Heart left ventricle (tissue), 16 donors: ENCODE measurements at regions not wholly inside any gene's neighbourhood (a gene's known extent, or its start where the extent isn't known, plus 50 kb on each side); places are given as distances from the start of the nearest gene placed in this dataset.

Experiments used
- ATAC-seq, 4 donors: fragments of 200-7000 bp; cut with Tn5 transposase; one replicate each; pipeline ENCODE4 v1.9.1; 2020 to 2022; ENCODE audit warnings: moderate library complexity in 4 of 4, mild to moderate bottlenecking in 3 of 4, moderate number of reproducible peaks in 1 of 4
- DNase-seq, 5 donors: peaks; one replicate each; pipeline ENCODE4 v3.0.0-alpha.2; 2020
- H3K27ac ChIP-seq, 12 donors: fragments of 200-600 bp; sonication (generic) in 4 of 12; one replicate each; pipeline versions ENCODE4 v1.5.0 to v1.8.0; 2016 to 2022; ENCODE audit warnings: mild to moderate bottlenecking in 2 of 12
- H3K27me3 ChIP-seq, 9 donors: fragments of 200-600 bp; sonication (generic) in 2 of 9; one replicate each; pipeline versions ENCODE4 v1.5.1 to v1.8.0; 2016 to 2022; ENCODE audit warnings: mild to moderate bottlenecking in 3 of 9
- H3K36me3 ChIP-seq, 9 donors: fragments of 200-600 bp; sonication (generic) in 2 of 9; one replicate each; pipeline versions ENCODE4 v1.5.0 to v1.8.0; 2018 to 2022; ENCODE audit warnings: mild to moderate bottlenecking in 2 of 9
- H3K4me1 ChIP-seq, 12 donors: fragments of 200-600 bp; sonication (generic) in 4 of 12; one replicate each; pipeline versions ENCODE4 v1.5.0 to v1.8.0; 2016 to 2022; ENCODE audit warnings: mild to moderate bottlenecking in 3 of 12
- H3K4me3 ChIP-seq, 12 donors: fragments of 200-600 bp; sonication (generic) in 4 of 12; one replicate each; pipeline versions ENCODE4 v1.5.0 to v1.8.0; 2017 to 2022; ENCODE audit warnings: mild to moderate bottlenecking in 9 of 12, moderate library complexity in 4 of 12
- H3K9me3 ChIP-seq, 12 donors: fragments of 200-600 bp; sonication (generic) in 4 of 12; one replicate each; pipeline versions ENCODE4 v1.5.0 to v1.8.0; 2016 to 2022; ENCODE audit warnings: mild to moderate bottlenecking in 1 of 12
- POLR2A ChIP-seq, 2 donors: fragments of 450-650 bp; IDR thresholded peaks; one replicate each; pipeline ENCODE4 v1.6.1; 2017; ENCODE audit warnings: antibody characterized with exemption in 2 of 2, mild to moderate bottlenecking in 2 of 2, moderate library complexity in 2 of 2
- WGBS, 4 donors: extraction: QIAGEN DNeasy Blood & Tissue Kit in 2 of 4; methylation state at CpG; one replicate each; pipeline versions ENCODE4 v1.1.5 to v1.1.7; 2013 to 2018; 5-methylcytosine and 5-hydroxymethylcytosine counted together
- intact Hi-C, 10 donors: fragments of 100-400 bp; cut with DNase I; formaldehyde crosslinking; loops; one replicate each; pipeline versions ENCODE4 v1.11.1 to v1.14.2; 2022
- TF ChIP-seq, protein P1 (sequence below), 12 donors: fragments of 200-600 bp; sonication (generic) in 4 of 12; IDR thresholded peaks; one replicate each; pipeline versions ENCODE4 v1.5.0 to v1.8.0; 2018 to 2022; ENCODE audit warnings: antibody characterized with exemption in 12 of 12, mild to moderate bottlenecking in 5 of 12
- donor health status: ischemic (EF 13 %, LVEDD 7.1; RV severe dilation, severe dysfunction).
- donor health status: healthy with polysubstance abuse.
- donor health status: DM: no; HTN: yes; CAD: no.
- donor health status: DM: no; HTN: no; CAD: no.
- donor health status: ischemic (EF 25% LVEDD 6.9; RV normal size, moderate dysfunction).
- donor health status: ischemic (EF 25% LVEDD 5.7; RV mildly dilated, moderate dysfunction).
- donor health status: healthy.
- donor health status: DM: yes; HTN: yes; CAD: no.
- donor health status: ischemic (EF 35%, LVEDD 5.7; RV mildly dilated, moderate dysfunction).
- donor health status: nonischemic (EF 11% LVEDD 7.7; RV severe dilation, severe dysfunction).
- donor health status: DM: yes; HTN: yes; CAD: no.
- donor health status: PGD.
- donor health status: ischemic (EF 29% LVEDD 5.4; RV normal size, mild dysfunction).
- donor health status: nonischemic (EF 23%, LVEDD 6.1; RV moderate dilation, normal function).

DNA sequence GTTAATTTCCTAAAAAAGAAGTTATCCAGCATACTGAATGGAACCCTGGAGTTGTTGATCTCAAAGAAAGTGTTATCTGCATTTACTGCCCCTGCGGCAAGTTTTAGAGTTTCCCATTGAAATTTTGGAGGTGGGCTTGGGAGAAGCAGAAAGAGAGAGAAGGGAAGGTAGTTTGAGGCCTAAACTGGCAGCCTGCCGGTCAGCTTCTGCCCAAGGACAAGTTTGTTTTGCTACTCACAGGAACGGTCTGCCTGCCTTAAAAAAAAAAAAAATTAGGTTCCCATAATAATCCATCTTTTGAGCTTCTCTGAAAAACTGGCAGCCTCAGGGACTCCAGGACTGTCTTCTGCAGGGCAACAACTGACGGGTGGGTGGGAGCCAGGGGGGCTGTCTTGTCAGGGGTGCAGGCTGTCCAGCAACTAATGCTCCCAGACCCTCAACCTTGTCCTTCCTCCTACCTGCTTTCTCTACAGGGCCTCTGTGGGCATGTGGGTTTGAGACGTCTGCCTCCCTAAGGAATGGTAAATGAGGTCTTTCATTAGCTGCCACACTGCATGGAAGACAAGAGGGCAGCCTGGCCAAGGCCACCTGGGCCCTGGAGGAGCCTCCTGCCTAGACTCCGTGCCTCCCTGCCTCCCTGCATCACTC lies 176.1 kb upstream of the KCNG1 start:
- DNase-seq, result no peak
- ATAC-seq, result no peak
- H3K9me3 ChIP-seq, result no peaks in the 10 kb centered on the region
- no peak overlapping the region for H3K4me3 ChIP-seq
- intact Hi-C loops, result loop anchor here in 1 of 10 donors (10.0 kb wide), 1 partner anchor 56 kb away; no protein-coding TSS in a partner anchor
- peaks cover 0 to 42% (median 4%) of the 10 kb centered on the region in 9 donors for H3K27me3 ChIP-seq
- no peaks in the 10 kb centered on the region for H3K4me1 ChIP-seq
- H3K36me3 ChIP-seq, result no peaks in the 10 kb centered on the region
- WGBS, 4 donors, result 78 to 82% (median 81%) methylated on average over 6 of the region's 6 CpGs
- H3K27ac ChIP-seq, result no peak overlapping the region
- TF ChIP-seq, protein P1, sequence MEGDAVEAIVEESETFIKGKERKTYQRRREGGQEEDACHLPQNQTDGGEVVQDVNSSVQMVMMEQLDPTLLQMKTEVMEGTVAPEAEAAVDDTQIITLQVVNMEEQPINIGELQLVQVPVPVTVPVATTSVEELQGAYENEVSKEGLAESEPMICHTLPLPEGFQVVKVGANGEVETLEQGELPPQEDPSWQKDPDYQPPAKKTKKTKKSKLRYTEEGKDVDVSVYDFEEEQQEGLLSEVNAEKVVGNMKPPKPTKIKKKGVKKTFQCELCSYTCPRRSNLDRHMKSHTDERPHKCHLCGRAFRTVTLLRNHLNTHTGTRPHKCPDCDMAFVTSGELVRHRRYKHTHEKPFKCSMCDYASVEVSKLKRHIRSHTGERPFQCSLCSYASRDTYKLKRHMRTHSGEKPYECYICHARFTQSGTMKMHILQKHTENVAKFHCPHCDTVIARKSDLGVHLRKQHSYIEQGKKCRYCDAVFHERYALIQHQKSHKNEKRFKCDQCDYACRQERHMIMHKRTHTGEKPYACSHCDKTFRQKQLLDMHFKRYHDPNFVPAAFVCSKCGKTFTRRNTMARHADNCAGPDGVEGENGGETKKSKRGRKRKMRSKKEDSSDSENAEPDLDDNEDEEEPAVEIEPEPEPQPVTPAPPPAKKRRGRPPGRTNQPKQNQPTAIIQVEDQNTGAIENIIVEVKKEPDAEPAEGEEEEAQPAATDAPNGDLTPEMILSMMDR (IDR thresholded peaks at IDR 0.05), result no peak
- TF ChIP-seq POLR2A (IDR thresholded peaks at IDR 0.05), result no peak

DNA sequence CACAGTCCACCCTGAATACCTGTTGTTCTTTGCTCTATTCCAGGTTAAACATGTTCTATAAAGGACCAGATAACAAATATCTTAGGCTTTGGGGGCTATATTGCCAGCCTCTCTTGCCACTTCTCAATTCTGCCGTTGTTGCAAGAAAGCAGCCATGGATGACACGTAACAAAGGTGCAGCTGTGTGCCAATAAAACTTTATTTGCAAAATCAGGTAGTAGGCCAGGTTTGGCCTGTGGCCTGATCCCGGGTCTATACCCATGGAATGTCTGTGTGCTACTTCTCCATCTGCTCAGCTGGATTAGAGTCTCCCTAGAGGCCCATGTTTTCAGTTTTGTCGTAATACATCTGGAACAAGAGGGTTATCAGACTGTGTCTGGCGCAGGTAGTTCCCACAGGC lies 175.3 kb upstream of the KCNG1 start:
- Histone ChIP-seq H3K27ac (no peak overlapping the region), H3K4me1 (no peaks in the 10 kb centered on the region), H3K4me3 (no peak overlapping the region), H3K36me3 (no peaks in the 10 kb centered on the region), H3K9me3 (no peaks in the 10 kb centered on the region), H3K27me3 (peaks cover 0 to 46% (median 4%) of the 10 kb centered on the region in 9 donors)
- ATAC-seq, result no peak
- intact Hi-C loops, result loop anchor here in 1 of 10 donors (10.0 kb wide), 1 partner anchor 57 kb away; no protein-coding TSS in a partner anchor
- WGBS, 4 donors, result 77 to 91% (median 81%) methylated on average over 5 of the region's 5 CpGs
- TF ChIP-seq, protein P1 (IDR thresholded peaks at IDR 0.05), result no peak
- TF ChIP-seq POLR2A (IDR thresholded peaks at IDR 0.05), result no peak
- no peak for DNase-seq

DNA sequence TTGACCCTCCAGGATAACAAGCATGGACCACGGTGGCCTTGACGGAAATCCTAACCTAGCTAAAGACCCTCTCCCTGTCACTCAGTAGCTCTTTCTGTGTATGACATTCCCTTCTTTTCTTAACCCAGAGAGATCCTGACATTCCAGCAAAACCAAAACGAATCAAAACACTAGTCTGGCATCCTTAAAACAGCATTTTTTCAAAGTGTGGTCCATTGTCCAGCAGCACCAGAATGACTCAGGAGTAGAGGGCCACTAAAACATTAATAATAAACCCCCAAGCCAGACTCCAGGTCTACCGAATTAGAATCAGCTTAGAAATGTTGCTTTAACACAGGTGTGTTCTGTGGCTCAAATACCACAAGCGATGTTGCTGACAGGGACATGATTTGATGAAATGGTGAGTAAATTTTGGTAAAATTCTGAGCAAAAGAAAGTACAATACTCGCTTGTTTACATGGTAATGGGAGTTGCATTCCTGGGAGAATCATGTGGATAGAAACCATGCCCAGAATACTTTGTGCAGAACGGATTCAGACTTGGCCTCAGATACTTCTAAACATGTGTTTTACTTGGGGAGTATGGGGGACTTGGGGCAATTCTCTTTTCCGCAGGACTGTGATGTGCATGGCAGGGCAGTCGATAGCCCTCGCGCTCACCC lies 174.2 kb upstream of the KCNG1 start:
- ATAC-seq, result no peak
- no peaks in the 10 kb centered on the region for H3K36me3 ChIP-seq
- no peak overlapping the region for H3K4me3 ChIP-seq
- intact Hi-C loops, result loop anchor here in 1 of 10 donors (10.0 kb wide), 1 partner anchor 58 kb away; no protein-coding TSS in a partner anchor
- TF ChIP-seq, protein P1 (IDR thresholded peaks at IDR 0.05), result no peak
- no peak for TF ChIP-seq POLR2A (IDR thresholded peaks at IDR 0.05)
- H3K27me3 ChIP-seq, result peaks cover 0 to 40% (median 4%) of the 10 kb centered on the region in 9 donors
- no peaks in the 10 kb centered on the region for H3K4me1 ChIP-seq
- no peak for DNase-seq
- no peaks in the 10 kb centered on the region for H3K9me3 ChIP-seq
- 77 to 80% (median 77%) methylated on average over 11 of the region's 11 CpGs for WGBS, 4 donors
- no peak overlapping the region for H3K27ac ChIP-seq

DNA sequence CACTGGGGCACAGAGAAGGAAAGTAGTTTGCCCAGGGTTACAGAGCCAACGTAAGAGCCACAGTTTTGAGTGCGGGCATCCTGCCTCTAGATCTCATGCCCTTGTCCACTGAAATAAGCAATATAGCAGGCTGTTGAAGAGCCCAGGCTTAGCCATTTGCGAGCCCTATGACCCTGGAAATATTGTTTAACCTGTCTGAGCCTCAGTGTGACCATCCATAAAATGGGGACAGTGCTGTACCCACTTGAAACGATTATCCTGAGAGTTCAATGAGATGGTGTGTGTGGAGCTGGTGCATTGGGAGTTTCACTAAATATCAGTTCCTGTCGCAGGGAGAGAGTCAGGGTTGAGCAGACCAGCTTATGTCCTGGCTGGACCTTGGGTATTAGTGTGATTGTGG lies 173.1 kb upstream of the KCNG1 start:
- peaks cover 0 to 41% (median 4%) of the 10 kb centered on the region in 9 donors for H3K27me3 ChIP-seq
- intact Hi-C loops, result loop anchor here in 1 of 10 donors (10.0 kb wide), 1 partner anchor 59 kb away; no protein-coding TSS in a partner anchor
- DNase-seq, result no peak
- TF ChIP-seq, protein P1 (IDR thresholded peaks at IDR 0.05), result no peak
- TF ChIP-seq POLR2A (IDR thresholded peaks at IDR 0.05), result no peak
- no peak for ATAC-seq
- no peaks in the 10 kb centered on the region for H3K4me1 ChIP-seq
- no peak overlapping the region for H3K4me3 ChIP-seq
- H3K36me3 ChIP-seq, result no peaks in the 10 kb centered on the region
- WGBS, 4 donors, result 79 to 88% (median 84%) methylated on average over 5 of the region's 5 CpGs
- no peaks in the 10 kb centered on the region for H3K9me3 ChIP-seq
- no peak overlapping the region for H3K27ac ChIP-seq
